HepG2 (cell line): ENCODE measurements at regions not wholly inside any gene's neighbourhood (a gene's known extent, or its start where the extent isn't known, plus 50 kb on each side); places are given as distances from the start of the nearest gene placed in this dataset.

Source experiments
- ARID2 ChIP-seq: sonication (generic); formaldehyde crosslinking; IDR thresholded peaks from 2 replicates; pipeline ENCODE4 v1.8.1; 2022; ENCODE audit warnings: mild to moderate bottlenecking, missing genetic modification reagents, borderline replicate concordance
- ARNTL ChIP-seq: sonication (generic); formaldehyde crosslinking; IDR thresholded peaks from 2 replicates; pipeline ENCODE4 v1.4.0; 2020; ENCODE audit warnings: mild to moderate bottlenecking, missing genetic modification reagents
- CCDC6 ChIP-seq: sonication (generic); formaldehyde crosslinking; IDR thresholded peaks from 2 replicates; pipeline ENCODE4 v1.8.1; 2022; ENCODE audit warnings: mild to moderate bottlenecking, missing genetic modification reagents, moderate library complexity
- CREB1 ChIP-seq, 2 experiments: fragments of 450-650 bp in 1 of 2; IDR thresholded peaks; 2 replicates each; pipeline ENCODE4 v1.6.1; 2016 to 2017; ENCODE audit warnings: control low read depth in 1 of 2, mild to moderate bottlenecking in 1 of 2, missing compliant biosample characterization in 1 of 2, missing genetic modification characterization in 1 of 2
- ELF1 ChIP-seq: sonication (generic); formaldehyde crosslinking; IDR thresholded peaks from 2 replicates; pipeline ENCODE4 v1.4.0; 2020; ENCODE audit warnings: missing genetic modification reagents
- FOXK2 ChIP-seq: fragments of 450-650 bp; IDR thresholded peaks from 2 replicates; pipeline ENCODE4 v1.6.1; 2016
- HES4 ChIP-seq: sonication (generic); formaldehyde crosslinking; IDR thresholded peaks from 2 replicates; pipeline ENCODE4 v1.9.0; 2021; ENCODE audit warnings: mild to moderate bottlenecking, missing genetic modification reagents, borderline replicate concordance
- IKZF1 ChIP-seq: fragments of 450-650 bp; IDR thresholded peaks from 2 replicates; pipeline ENCODE4 v1.7.1; 2016
- IRF2 ChIP-seq: IDR thresholded peaks from 2 replicates; pipeline ENCODE4 v1.6.1; 2018; ENCODE audit warnings: missing genetic modification reagents, missing compliant biosample characterization
- IRX3 ChIP-seq: sonication (generic); formaldehyde crosslinking; IDR thresholded peaks from 2 replicates; pipeline ENCODE4 v1.8.1; 2023; ENCODE audit warnings: mild to moderate bottlenecking, low read depth, missing genetic modification reagents, borderline replicate concordance
- MAFF ChIP-seq: IDR thresholded peaks from 2 replicates; pipeline ENCODE4 v1.6.1; 2011; ENCODE audit warnings: low read depth, low read length, improper control_type of control experiment
- MXD3 ChIP-seq: IDR thresholded peaks from 2 replicates; pipeline ENCODE4 v1.6.1; 2016; ENCODE audit warnings: mild to moderate bottlenecking, missing biosample characterization, missing genetic modification reagents
- NFRKB ChIP-seq: fragments of 450-650 bp; IDR thresholded peaks from 2 replicates; pipeline ENCODE4 v1.6.1; 2017
- REXO4 ChIP-seq: sonication (generic); formaldehyde crosslinking; IDR thresholded peaks from 2 replicates; pipeline ENCODE4 v1.8.0; 2022; ENCODE audit warnings: missing genetic modification reagents, mild to moderate bottlenecking, borderline replicate concordance
- SNRNP70 ChIP-seq: fragments of 200-400 bp; formaldehyde crosslinking; IDR thresholded peaks from 2 replicates; pipeline ENCODE4 v1.6.1; 2017; ENCODE audit warnings: mild to moderate bottlenecking, low read depth, low read length, moderate library complexity
- ZBTB44 ChIP-seq: sonication (generic); formaldehyde crosslinking; IDR thresholded peaks from 2 replicates; pipeline ENCODE4 v1.4.0; 2020; ENCODE audit warnings: missing genetic modification reagents
- ZNF275 ChIP-seq: sonication (generic); formaldehyde crosslinking; IDR thresholded peaks from 2 replicates; pipeline ENCODE4 v1.8.0; 2022; ENCODE audit warnings: missing genetic modification reagents, mild to moderate bottlenecking, inconsistent platforms, borderline replicate concordance
- ZNF329 ChIP-seq: sonication (generic); formaldehyde crosslinking; IDR thresholded peaks from 2 replicates; pipeline ENCODE4 v1.9.0; 2021; ENCODE audit warnings: low read depth, mild to moderate bottlenecking, missing genetic modification reagents
- ZNF362 ChIP-seq: sonication (generic); formaldehyde crosslinking; IDR thresholded peaks from 2 replicates; pipeline ENCODE4 v1.4.0; 2020; ENCODE audit warnings: missing genetic modification reagents, mild to moderate bottlenecking, borderline replicate concordance
- ZNF430 ChIP-seq: sonication (generic); formaldehyde crosslinking; IDR thresholded peaks from 2 replicates; pipeline ENCODE4 v1.9.0; 2021; ENCODE audit warnings: mild to moderate bottlenecking, missing genetic modification reagents
- ZNF644 ChIP-seq: IDR thresholded peaks from 2 replicates; pipeline ENCODE4 v1.6.1; 2016; ENCODE audit warnings: low read depth
- ZNF672 ChIP-seq: sonication (generic); formaldehyde crosslinking; IDR thresholded peaks from 2 replicates; pipeline ENCODE4 v1.8.1; 2022; ENCODE audit warnings: missing genetic modification reagents
- ZNF7 ChIP-seq: IDR thresholded peaks from 2 replicates; pipeline ENCODE4 v1.6.1; 2016; ENCODE audit warnings: missing biosample characterization, missing genetic modification reagents
- ZNF782 ChIP-seq: sonication (generic); formaldehyde crosslinking; IDR thresholded peaks from 2 replicates; pipeline ENCODE4 v1.4.0; 2020; ENCODE audit warnings: missing genetic modification reagents, mild to moderate bottlenecking, borderline replicate concordance
- ZNF841 ChIP-seq: sonication (generic); formaldehyde crosslinking; IDR thresholded peaks from 2 replicates; pipeline ENCODE4 v1.8.1; 2023; ENCODE audit warnings: missing genetic modification reagents, borderline replicate concordance
- ZNF891 ChIP-seq: sonication (generic); formaldehyde crosslinking; IDR thresholded peaks from 2 replicates; pipeline ENCODE4 v1.5.0; 2020; ENCODE audit warnings: mild to moderate bottlenecking, missing genetic modification reagents
- ZZZ3 ChIP-seq: sonication (generic); formaldehyde crosslinking; IDR thresholded peaks from 2 replicates; pipeline ENCODE4 v1.4.0; 2020; ENCODE audit warnings: missing genetic modification reagents, mild to moderate bottlenecking, borderline replicate concordance

- TF ChIP-seq MXD3 (CRISPR knock-in tag) (peak; percentile 89), ZNF841 (CRISPR knock-in tag) (no peak), FOXK2 (no peak), ZNF362 (CRISPR knock-in tag) (peak; percentile 33; the same call in 1 of the 2 replicates), MAFF (no peak), REXO4 (CRISPR knock-in tag) (0 out of 2 replicates have a peak, but pooled peaks have one; percentile 67), ZZZ3 (CRISPR knock-in tag) (no peak), ARNTL (CRISPR knock-in tag) (0 out of 2 replicates have a peak, but pooled peaks have one; percentile 40), ZNF275 (CRISPR knock-in tag) (0 out of 2 replicates have a peak, but pooled peaks have one; percentile 52), ZNF782 (CRISPR knock-in tag) (no peak; the same call in 1 of the 2 replicates), ZNF7 (CRISPR knock-in tag) (peak; percentile 41; the same call in 1 of the 2 replicates), HES4 (CRISPR knock-in tag) (no peak), ZNF329 (CRISPR knock-in tag) (peak; percentile 56; the same call in 1 of the 2 replicates), IRX3 (CRISPR knock-in tag) (no peak), IKZF1 (no peak), ZNF430 (CRISPR knock-in tag) (peak; percentile 66; the same call in 1 of the 2 replicates), IRF2 (CRISPR knock-in tag) (peak; percentile 86), CCDC6 (CRISPR knock-in tag) (peak; percentile 97), ZNF644 (CRISPR knock-in tag) (no peak), ARID2 (CRISPR knock-in tag) (peak; percentile 97), ZNF891 (CRISPR knock-in tag) (peak; percentile 93), NFRKB (no peak), CREB1 (IDR thresholded peaks at IDR 0.05) (no peak), CREB1 (CRISPR knock-in tag; IDR thresholded peaks at IDR 0.05) (no peak), ELF1 (CRISPR knock-in tag) (peak; percentile 38; the same call in 1 of the 2 replicates), ZBTB44 (CRISPR knock-in tag) (peak; percentile 96), ZNF672 (no peak; the same call in 1 of the 2 replicates), SNRNP70 (no peak)
These were observed 471.6 kb downstream of the SOX9 start (continued) for GRCh38 chr17:72592242-72592966.
